HK-2 (cell line): ENCODE measurements at regions not wholly inside any gene's neighbourhood (a gene's known extent, or its start where the extent isn't known, plus 50 kb on each side); places are given as distances from the start of the nearest gene placed in this dataset.
A peak's percentile ranks its signal among the peaks of the same experiment; 100 is the strongest.
"Not testable (repeated sequence)": the region's sequence is repeated elsewhere in the genome, so short reads cannot be mapped to it uniquely, and the experiment has no call there.

Experiments
- DNase-seq: peaks from one replicate; pipeline ENCODE4 v3.0.0-alpha.2; 2018; ENCODE audit not compliant: unreplicated experiment

DNA sequence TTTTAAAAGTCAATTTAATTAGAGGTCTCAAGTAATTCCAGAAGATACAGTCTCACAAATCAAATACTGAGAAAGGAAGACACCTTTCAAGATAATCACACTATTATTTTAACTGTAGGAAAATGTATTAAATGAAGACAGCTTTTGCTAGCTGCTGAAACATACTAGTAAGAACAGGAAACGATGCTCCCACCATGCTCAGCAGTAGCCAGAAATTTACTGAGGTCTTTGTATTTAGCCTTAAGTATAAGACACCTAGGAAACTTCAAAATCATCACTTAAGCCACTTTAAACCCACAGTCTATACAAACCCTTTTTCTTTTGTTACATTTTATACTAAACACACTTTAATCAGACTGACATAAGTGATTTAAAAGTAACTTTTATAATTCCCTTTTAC, 72.7 kb upstream of the NPIPB12 start:
- not testable (repeated sequence) for DNase-seq

GRCh38 chr16:29581764-29582163, 75.6 kb upstream of the NPIPB12 start:
- not testable (repeated sequence) for DNase-seq

DNA sequence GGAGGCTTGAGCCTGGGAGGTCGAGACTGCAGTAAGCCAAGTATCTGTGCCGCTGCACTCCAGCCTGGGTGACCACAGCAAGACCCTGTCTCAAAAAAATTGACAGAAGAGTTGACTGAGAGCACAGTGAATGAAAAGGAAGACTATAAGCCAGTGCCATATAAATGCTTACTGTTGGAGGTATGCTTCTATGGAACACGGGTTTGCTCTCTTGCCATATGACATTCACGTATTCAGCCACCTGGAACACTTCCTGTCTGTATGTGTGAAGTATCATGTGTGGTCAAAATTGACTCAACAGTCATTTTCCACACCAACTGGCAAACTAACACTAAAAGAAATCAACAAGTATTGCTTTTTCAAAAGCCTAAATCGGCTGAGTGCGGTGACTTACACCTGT, 71.1 kb upstream of the SPN start:
- DNase-seq: not testable (repeated sequence)

DNA sequence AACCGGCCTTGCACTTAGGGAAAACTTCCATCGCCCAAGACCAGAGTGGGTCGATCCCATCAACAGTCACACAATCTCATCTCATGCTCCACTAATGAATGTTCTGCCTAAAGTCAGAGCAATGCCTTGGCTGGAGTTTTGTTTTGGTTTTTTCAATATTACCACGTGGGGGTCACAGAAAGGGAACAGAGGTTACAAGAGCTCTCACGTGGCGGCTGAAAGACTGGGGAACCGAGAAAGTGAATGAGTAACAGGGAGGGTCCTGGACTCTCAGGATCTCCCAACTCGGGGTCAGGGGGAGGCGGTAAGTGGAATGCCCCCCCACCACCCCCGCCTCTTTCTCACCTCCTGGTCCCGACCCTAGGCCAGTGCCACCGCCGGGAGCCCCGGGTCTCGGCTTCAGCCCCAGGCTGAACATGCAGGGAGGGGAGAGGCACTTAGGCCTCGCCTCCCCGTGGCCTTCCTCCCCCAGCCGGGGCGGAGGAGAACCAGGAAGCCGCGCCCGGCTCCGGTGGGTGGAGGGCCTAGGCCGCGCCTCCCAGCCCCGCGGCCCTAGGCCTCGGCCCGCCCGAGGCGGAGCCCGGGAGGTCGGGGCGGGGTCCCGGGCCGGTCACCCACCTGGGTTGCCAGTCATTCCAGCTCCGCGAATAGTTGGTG, 68.7 kb upstream of the SPN start:
- not testable (repeated sequence) for DNase-seq

DNA sequence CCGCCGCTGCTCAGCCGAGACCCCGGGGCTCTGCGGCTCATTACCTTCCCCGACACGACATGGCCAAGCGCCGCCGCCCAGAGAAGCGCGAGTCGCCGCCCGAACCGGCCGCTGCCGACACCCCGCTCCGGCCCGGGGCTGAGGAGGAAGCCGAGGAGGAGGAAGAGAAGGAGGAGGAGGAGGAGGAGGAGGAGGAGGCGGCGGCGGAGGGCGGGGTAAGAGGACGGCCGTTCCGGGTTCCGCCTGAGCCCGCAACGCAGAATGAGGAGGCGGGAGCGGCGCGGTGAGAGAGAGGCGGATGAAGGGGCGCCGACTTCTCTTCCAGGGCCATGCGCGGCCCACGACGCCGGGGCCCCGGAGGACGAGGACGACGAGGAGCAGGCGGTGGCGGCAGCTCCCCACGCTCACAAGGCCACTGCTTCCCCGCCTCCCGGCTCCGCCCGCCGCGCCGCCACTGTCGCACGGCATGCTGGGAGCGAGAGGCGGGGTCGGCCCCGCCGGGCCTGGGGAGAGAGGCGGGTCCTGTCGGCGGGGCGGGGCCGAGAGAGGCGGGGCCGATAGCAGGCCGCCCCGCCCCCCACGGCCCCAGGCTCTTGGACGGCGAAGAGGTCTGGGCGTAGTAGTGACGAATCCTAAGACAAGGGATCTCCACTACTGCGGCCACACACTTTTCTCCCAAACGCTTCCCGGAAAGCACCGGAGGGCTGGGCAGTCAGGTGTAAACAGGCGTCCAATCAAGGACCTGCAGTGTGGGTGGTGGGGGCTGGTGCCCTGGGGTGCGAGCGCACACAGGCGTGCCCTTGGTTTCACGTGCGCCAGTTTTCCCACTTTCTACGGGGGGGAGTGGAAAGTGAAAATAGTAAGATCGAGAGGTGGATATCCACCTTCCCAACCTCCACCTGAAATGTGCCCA, 67.9 kb upstream of the SPN start:
- DNase-seq: peak; percentile 84

GRCh38 chr16:29597030-29597429, 66.0 kb upstream of the SPN start:
- not testable (repeated sequence) for DNase-seq

- not testable (repeated sequence) for DNase-seq
These were observed 62.7 kb upstream of the SPN start for GRCh38 chr16:29600111-29601000.

DNA sequence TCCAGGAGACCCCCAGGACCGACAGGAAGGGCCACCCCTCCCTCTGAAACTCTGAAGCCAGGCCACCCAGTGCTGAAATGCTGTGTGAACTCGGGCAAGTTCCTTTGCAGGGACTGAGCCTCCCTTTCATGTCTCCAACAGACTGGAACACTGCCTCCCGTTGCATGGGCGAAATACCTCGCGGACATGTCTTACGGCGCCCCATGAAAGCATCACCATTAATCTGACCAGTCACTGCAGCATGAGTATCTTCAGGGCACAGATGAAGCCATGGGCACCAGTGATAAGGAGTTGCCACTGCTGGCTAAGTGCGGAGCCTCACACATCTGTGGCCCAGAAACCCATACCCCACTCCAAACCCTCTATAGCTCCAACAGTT, 60.8 kb upstream of the SPN start:
- not testable (repeated sequence) for DNase-seq

DNA sequence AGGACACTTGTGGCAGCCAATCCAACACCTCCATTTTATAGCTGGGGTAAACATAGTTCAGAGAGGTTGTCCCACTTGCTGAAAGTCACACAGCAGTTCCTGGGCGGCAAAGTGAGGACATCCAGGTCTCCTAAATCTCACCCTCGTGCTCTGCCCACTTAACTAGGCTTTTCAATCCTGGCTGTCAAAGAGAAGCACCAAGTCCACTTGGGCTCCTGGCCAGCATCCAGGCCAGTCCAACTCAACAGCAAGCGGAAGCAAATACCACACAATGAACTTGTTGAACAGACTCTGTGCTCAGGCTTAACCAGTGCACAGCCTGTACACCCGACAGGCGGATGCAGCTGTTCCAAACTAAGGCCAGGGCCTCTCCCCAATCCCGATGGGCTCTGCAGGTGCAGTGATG, 60.4 kb upstream of the SPN start:
- not testable (repeated sequence) for DNase-seq

DNA sequence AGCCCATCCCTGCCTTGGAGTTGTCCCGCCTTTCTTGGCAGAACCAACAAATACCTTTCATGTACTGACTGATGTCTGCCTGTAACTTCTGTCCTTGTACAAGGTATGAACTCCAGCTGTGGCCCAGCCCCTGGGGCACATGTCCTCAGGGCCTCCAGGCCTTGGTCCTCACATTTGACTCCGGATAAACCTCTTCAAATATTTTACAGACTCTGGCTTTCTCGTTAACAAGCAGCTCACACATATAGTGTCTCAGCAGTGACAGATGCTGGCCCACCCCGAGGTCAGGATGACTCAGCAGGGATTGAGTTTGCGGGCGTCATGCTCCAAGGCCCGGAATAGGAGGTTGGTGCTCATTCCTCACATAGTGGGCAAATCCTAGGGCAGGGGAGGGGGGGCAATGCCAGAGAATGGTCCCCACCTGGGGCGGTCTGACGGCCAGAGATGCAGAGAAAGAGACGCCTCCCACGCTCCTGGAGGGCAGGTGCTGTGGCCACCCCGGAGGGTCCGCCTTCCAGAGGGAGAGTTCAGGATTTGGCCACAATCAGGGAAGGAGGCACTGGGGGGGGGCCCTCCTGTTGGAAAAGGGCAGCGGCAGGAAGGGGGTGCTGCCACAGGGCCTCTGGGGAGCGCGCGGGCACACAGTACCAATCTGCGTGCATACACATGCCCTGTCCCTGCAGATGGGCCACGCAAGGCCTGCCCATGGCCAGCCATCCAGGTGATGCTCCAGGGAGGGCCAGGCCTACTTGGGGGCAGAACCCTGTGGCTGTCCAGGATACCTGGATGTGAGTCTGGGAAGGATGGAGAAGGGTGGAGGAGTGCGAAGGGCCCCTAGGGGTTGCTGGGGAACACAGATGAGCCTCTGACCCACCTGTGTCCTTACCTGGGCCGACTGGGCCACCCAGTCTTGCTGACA, 58.2 kb upstream of the SPN start:
- DNase-seq: peak; percentile 75

- DNase-seq: not testable (repeated sequence)
These were observed 57.3 kb upstream of the SPN start for GRCh38 chr16:29605593-29606205.

DNA sequence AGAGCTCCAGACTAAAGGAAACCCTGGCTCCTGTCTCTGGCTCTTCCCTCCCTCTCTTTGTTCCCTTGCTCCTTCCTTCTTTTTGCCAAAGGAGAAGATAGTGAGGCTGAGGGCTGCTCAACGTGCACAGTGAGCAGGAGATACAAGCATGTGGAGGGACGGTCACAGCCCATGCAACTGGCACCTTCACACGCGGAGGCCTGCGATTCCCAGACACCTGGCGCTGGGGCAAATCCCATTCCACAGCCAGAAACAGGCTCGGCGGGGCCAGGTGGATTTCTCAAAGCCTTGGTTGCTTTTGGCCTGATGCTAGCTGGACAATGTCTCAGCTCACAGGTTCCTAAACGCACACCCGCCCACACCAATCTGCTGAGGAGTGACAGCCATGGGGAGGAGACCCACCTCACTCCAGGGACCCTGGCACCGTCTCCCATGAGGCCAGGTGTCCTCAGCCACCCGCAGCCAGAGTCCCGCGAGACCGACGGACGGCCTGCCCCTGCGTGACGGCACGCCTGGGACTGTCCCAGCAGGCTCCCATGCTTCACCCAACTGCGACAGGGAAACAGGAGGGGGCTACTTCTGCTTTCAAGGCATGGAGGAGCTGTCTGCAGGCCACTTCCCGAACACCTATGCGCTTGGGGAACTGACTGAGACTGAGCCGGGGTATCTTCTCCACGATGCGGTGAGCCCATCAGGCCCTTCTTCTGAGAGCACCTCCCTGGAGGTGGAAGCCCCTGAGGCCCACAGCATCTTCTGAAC, 56.2 kb upstream of the SPN start:
- DNase-seq: not testable (repeated sequence)

DNA sequence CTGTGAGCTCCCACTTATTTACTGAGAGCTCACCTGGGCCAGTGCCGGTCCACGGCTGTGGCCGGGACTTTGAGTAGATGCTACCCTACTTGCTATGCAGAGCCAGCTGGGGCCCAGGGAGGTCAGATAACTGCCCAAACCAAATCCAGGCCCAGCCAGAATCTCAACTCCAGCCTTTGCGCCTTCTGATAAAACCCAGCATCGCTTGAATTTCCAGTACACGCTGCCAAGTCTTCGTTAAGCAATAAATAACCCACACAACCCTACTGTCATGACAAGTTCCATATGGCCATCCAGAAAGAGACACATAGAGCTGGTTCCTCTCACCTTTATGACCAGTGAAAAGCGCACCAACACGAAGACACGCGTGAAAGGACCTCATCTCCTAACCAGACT, 55.6 kb upstream of the SPN start:
- not testable (repeated sequence) for DNase-seq

GRCh38 chr16:29612381-29613306, 50.4 kb upstream of the SPN start:
- not testable (repeated sequence) for DNase-seq
